DOHH2 (cell line): ENCODE measurements at regions not wholly inside any gene's neighbourhood (a gene's known extent, or its start where the extent isn't known, plus 50 kb on each side); places are given as distances from the start of the nearest gene placed in this dataset.

Experiments used
- H3F3A ChIP-seq: fragments of 200-600 bp; sonication (generic), shearing (Covaris generic); 2 replicates; pipeline ENCODE4 v1.6.0; 2016; ENCODE audit warnings: antibody characterized with exemption, mild to moderate bottlenecking; ENCODE audit not compliant: control insufficient read depth, insufficient read depth
- H3K27ac ChIP-seq: fragments of 200-600 bp; sonication (generic); 2 replicates; pipeline ENCODE4 v1.5.1; 2014; ENCODE audit warnings: low read depth, mild to moderate bottlenecking, low read length, moderate library complexity
- H3K27me3 ChIP-seq: fragments of 200-600 bp; sonication (generic); 2 replicates; pipeline ENCODE4 v1.6.1; 2014; ENCODE audit warnings: mild to moderate bottlenecking, low read length, mixed read lengths; ENCODE audit not compliant: control insufficient read depth
- H3K36me3 ChIP-seq: fragments of 200-600 bp; sonication (generic); 2 replicates; pipeline ENCODE4 v1.6.1; 2014; ENCODE audit warnings: mild to moderate bottlenecking, low read length, moderate library complexity, mixed read lengths; ENCODE audit not compliant: control insufficient read depth
- H3K4me1 ChIP-seq: fragments of 200-600 bp; sonication (generic); 2 replicates; pipeline ENCODE4 v1.6.1; 2014; ENCODE audit warnings: mild to moderate bottlenecking, low read length, mixed read lengths; ENCODE audit not compliant: control insufficient read depth
- H3K4me2 ChIP-seq: fragments of 200-600 bp; sonication (generic); 2 replicates; pipeline ENCODE4 v1.6.0; 2014; ENCODE audit warnings: mild to moderate bottlenecking, low read length, moderate library complexity
- H3K4me3 ChIP-seq: fragments of 200-600 bp; sonication (generic); 2 replicates; pipeline ENCODE4 v1.5.1; 2014; ENCODE audit warnings: mild to moderate bottlenecking, low read length, mixed read lengths
- H3K79me2 ChIP-seq: fragments of 200-600 bp; sonication (generic); 2 replicates; pipeline ENCODE4 v1.6.1; 2014; ENCODE audit warnings: mild to moderate bottlenecking, low read length, mixed read lengths; ENCODE audit not compliant: control insufficient read depth
- H3K9me2 ChIP-seq: fragments of 200-600 bp; sonication (generic); replicated peaks from 2 replicates; pipeline ENCODE4 v1.6.1; 2014; ENCODE audit warnings: mild to moderate bottlenecking, low read length, mixed read lengths; ENCODE audit not compliant: control insufficient read depth
- H3K9me3 ChIP-seq: fragments of 200-600 bp; sonication (generic); 2 replicates; pipeline ENCODE4 v1.6.1; 2014; ENCODE audit warnings: antibody characterized with exemption, low read length, mixed read lengths; ENCODE audit not compliant: control insufficient read depth, insufficient read depth
- H4K20me1 ChIP-seq: fragments of 200-600 bp; sonication (generic); 2 replicates; pipeline ENCODE4 v1.6.0; 2014; ENCODE audit warnings: low read depth, mild to moderate bottlenecking, antibody characterized with exemption, low read length, moderate library complexity; ENCODE audit not compliant: control insufficient read depth, insufficient read depth
- EZH2phosphoT487 ChIP-seq: fragments of 200-600 bp; sonication (generic); IDR thresholded peaks from 2 replicates; pipeline ENCODE4 v1.6.1; 2017; ENCODE audit warnings: borderline replicate concordance, mild to moderate bottlenecking, antibody characterized with exemption, low read length, moderate library complexity, mixed read lengths
- TF ChIP-seq, protein P1 (sequence below): fragments of 200-600 bp; sonication (generic); IDR thresholded peaks from one replicate; pipeline ENCODE4 v1.5.1; 2014; ENCODE audit warnings: antibody characterized with exemption, mild to moderate bottlenecking, low read depth, low read length; ENCODE audit not compliant: poor library complexity, severe bottlenecking

DNA sequence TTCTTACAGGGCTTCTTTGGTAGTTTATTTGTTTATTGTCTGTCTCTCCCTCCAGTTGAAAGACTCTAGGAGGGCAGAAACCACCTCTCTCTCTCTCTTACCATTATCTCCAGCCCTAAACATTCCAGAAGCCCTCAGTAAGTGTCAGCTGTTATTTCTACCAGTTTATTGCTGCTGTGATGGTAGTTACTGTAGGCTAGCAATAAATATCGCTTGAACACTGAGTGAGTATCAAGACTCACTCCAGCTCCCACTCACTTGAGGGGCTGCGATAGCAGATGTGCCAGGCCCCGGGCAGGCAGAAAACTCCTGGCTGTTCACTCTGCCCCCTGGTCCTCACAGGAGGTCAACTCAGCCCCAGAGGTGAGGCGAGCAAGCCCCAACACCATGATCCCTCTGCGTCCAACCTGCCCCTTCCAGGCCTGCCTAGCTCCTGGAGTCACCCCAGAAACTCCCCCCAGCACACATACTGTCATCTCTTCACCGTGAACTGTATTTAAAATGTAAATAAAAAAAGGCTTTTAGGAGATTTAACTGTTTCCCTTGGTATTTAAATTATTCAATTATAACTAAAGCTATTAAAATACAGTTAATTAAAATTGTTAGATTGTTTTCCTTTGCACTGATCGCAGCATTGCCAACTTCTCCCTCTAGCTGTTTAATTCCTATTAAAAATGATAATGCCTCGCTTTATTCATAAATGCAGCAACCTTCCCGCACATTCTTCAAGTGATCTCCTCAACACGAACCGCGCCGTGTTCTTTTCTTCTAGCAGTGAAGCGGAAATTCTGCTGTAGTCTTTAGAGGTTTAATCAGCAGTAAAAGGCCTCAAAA, 321.1 kb upstream of the ZMIZ1 start:
- TF ChIP-seq, protein P1, sequence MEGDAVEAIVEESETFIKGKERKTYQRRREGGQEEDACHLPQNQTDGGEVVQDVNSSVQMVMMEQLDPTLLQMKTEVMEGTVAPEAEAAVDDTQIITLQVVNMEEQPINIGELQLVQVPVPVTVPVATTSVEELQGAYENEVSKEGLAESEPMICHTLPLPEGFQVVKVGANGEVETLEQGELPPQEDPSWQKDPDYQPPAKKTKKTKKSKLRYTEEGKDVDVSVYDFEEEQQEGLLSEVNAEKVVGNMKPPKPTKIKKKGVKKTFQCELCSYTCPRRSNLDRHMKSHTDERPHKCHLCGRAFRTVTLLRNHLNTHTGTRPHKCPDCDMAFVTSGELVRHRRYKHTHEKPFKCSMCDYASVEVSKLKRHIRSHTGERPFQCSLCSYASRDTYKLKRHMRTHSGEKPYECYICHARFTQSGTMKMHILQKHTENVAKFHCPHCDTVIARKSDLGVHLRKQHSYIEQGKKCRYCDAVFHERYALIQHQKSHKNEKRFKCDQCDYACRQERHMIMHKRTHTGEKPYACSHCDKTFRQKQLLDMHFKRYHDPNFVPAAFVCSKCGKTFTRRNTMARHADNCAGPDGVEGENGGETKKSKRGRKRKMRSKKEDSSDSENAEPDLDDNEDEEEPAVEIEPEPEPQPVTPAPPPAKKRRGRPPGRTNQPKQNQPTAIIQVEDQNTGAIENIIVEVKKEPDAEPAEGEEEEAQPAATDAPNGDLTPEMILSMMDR: no peak
- TF ChIP-seq EZH2phosphoT487: no peak
- Histone ChIP-seq H4K20me1 (no peaks in the 10 kb centered on the region), H3K4me3 (no peak overlapping the region), H3K4me2 (no peak overlapping the region), H3K9me3 (no peaks in the 10 kb centered on the region), H3F3A (no peaks in the 10 kb centered on the region), H3K27ac (no peak overlapping the region), H3K27me3 (peaks cover 5% of the 10 kb centered on the region; the same call in 1 of the 2 replicates), H3K4me1 (no peaks in the 10 kb centered on the region), H3K36me3 (no peaks in the 10 kb centered on the region), H3K79me2 (no peaks in the 10 kb centered on the region), H3K9me2 (no peaks in the 10 kb centered on the region)

DNA sequence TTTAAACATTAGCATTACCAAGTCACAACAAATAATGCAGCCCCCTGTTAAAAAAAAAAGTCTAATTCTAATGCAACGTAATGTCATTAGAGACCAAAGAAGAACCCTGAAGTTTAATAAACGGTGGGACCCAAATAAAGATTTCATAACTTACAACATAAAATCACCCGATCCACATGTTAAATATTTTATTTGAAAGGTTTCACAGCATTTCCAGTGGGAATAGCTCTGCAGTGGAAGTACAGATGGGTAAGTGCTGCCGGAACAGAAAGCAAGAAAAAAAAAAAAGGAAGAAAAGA, 320.6 kb upstream of the ZMIZ1 start:
- Histone ChIP-seq H4K20me1 (no peaks in the 10 kb centered on the region), H3K27me3 (peaks cover 5% of the 10 kb centered on the region; the same call in 1 of the 2 replicates), H3K9me3 (no peaks in the 10 kb centered on the region), H3K36me3 (no peaks in the 10 kb centered on the region), H3K4me1 (no peaks in the 10 kb centered on the region), H3K9me2 (no peaks in the 10 kb centered on the region), H3K4me3 (no peak overlapping the region), H3F3A (no peaks in the 10 kb centered on the region), H3K4me2 (no peak overlapping the region), H3K79me2 (no peaks in the 10 kb centered on the region), H3K27ac (no peak overlapping the region)
- TF ChIP-seq, protein P1: no peak
- TF ChIP-seq EZH2phosphoT487: no peak

DNA sequence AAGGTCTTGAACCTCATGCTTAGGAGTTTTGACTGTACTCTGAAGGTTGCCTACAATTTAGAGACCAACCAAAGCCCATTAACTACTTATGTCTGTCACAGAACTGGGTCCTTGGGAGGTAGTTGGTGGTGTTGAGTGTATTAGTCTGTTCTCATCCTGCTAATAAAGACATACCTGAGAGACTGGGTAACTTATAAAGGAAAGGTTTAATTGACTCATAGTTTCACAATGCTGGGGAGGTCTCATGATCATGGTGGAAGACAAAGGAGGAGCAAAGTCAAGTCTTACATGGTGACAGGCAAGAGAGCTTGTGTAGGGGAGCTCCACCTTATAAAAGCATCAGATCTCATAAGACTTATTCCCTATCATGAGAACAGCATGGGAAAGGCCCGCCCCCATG, 319.6 kb upstream of the ZMIZ1 start:
- Histone ChIP-seq H3K4me2 (no peak overlapping the region), H4K20me1 (no peaks in the 10 kb centered on the region)
- TF ChIP-seq, protein P1: no peak
- TF ChIP-seq EZH2phosphoT487: no peak

More for the DNA sequence above, 319.6 kb upstream of the ZMIZ1 start:
- no peak overlapping the region for H3K27ac ChIP-seq
- H3K79me2 ChIP-seq: no peaks in the 10 kb centered on the region
- no peaks in the 10 kb centered on the region for H3F3A ChIP-seq
- no peak overlapping the region for H3K4me3 ChIP-seq
- no peaks in the 10 kb centered on the region for H3K36me3 ChIP-seq
- no peaks in the 10 kb centered on the region for H3K9me2 ChIP-seq
- H3K4me1 ChIP-seq: no peaks in the 10 kb centered on the region
- H3K27me3 ChIP-seq: peaks cover 5% of the 10 kb centered on the region; the same call in 1 of the 2 replicates
- no peaks in the 10 kb centered on the region for H3K9me3 ChIP-seq
